K562 (cell line): ENCODE measurements at regions not wholly inside any gene's neighbourhood (a gene's known extent, or its start where the extent isn't known, plus 50 kb on each side); places are given as distances from the start of the nearest gene placed in this dataset.

Experiments used
- CEBPG ChIP-seq, 3 experiments: fragments of 200-800 bp in 1 of 3; sonication (Bioruptor generic) in 1 of 3; sonication (generic) in 1 of 3; formaldehyde crosslinking in 1 of 3; IDR thresholded peaks in 2 of 3; conservative IDR thresholded peaks in 1 of 3; 2 replicates each; pipeline versions ENCODE4 v1.6.1 to v1.8.0; 2016 to 2022; ENCODE audit warnings: missing compliant biosample characterization in 2 of 3, missing genetic modification characterization in 2 of 3, mild to moderate bottlenecking in 1 of 3, missing genetic modification reagents in 1 of 3
- FOXK1 ChIP-seq: sonication (generic); formaldehyde crosslinking; IDR thresholded peaks from 2 replicates; pipeline ENCODE4 v1.8.0; 2022; ENCODE audit warnings: missing genetic modification reagents, mild to moderate bottlenecking, borderline replicate concordance
- MEIS2 ChIP-seq: fragments of 450-650 bp; IDR thresholded peaks from 2 replicates; pipeline ENCODE4 v1.6.1; 2014; ENCODE audit warnings: mild to moderate bottlenecking; ENCODE audit not compliant: partially characterized antibody
- ZC3H8 ChIP-seq: fragments of 450-650 bp; IDR thresholded peaks from 2 replicates; pipeline ENCODE4 v1.6.1; 2017
- ZNF124 ChIP-seq: sonication (generic); formaldehyde crosslinking; IDR thresholded peaks from 2 replicates; pipeline ENCODE4 v1.8.1; 2022; ENCODE audit warnings: missing genetic modification reagents
- TF ChIP-seq, protein P1 (sequence below): fragments of 450-650 bp; IDR thresholded peaks from 2 replicates; pipeline ENCODE4 v1.7.1; 2018; ENCODE audit warnings: mild to moderate bottlenecking, low read depth; ENCODE audit not compliant: partially characterized antibody

- TF ChIP-seq MEIS2 (no peak), ZNF124 (CRISPR knock-in tag) (no peak), CEBPG (CRISPR knock-in tag; IDR thresholded peaks at IDR 0.05) (no peak), CEBPG (tag; conservative IDR thresholded peaks at IDR 0.05 in 1 of 2, IDR thresholded peaks at IDR 0.05 in 1 of 2) (no peak), FOXK1 (no peak), ZC3H8 (no peak)
- TF ChIP-seq, protein P1, sequence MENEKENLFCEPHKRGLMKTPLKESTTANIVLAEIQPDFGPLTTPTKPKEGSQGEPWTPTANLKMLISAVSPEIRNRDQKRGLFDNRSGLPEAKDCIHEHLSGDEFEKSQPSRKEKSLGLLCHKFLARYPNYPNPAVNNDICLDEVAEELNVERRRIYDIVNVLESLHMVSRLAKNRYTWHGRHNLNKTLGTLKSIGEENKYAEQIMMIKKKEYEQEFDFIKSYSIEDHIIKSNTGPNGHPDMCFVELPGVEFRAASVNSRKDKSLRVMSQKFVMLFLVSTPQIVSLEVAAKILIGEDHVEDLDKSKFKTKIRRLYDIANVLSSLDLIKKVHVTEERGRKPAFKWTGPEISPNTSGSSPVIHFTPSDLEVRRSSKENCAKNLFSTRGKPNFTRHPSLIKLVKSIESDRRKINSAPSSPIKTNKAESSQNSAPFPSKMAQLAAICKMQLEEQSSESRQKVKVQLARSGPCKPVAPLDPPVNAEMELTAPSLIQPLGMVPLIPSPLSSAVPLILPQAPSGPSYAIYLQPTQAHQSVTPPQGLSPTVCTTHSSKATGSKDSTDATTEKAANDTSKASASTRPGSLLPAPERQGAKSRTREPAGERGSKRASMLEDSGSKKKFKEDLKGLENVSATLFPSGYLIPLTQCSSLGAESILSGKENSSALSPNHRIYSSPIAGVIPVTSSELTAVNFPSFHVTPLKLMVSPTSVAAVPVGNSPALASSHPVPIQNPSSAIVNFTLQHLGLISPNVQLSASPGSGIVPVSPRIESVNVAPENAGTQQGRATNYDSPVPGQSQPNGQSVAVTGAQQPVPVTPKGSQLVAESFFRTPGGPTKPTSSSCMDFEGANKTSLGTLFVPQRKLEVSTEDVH = no peak
Observed at GRCh38 chr6:63521475-63522210, 50.6 kb upstream of the LOC128125822 start (continued).
